GM18861 (cell line): ENCODE measurements at regions not wholly inside any gene's neighbourhood (a gene's known extent, or its start where the extent isn't known, plus 50 kb on each side); places are given as distances from the start of the nearest gene placed in this dataset.

Source experiments
- ATAC-seq: cut with Tn5 transposase; IDR thresholded peaks from one replicate; pipeline ENCODE4 v1.9.1; 2021; ENCODE audit not compliant: unreplicated experiment

- ATAC-seq = no peak
Measured at GRCh38 chr1:5109633-5110032, 455.2 kb downstream of the AJAP1 start.

GRCh38 chr1:5108740-5109139 lies 454.3 kb downstream of the AJAP1 start:
- ATAC-seq = no peak

GRCh38 chr1:5105744-5106143 lies 451.3 kb downstream of the AJAP1 start:
- no peak for ATAC-seq

- no peak for ATAC-seq
Measured at GRCh38 chr1:5099558-5099957, 445.1 kb downstream of the AJAP1 start.

GRCh38 chr1:5098981-5099385 lies 444.6 kb downstream of the AJAP1 start:
- ATAC-seq = no peak

GRCh38 chr1:5093042-5093441 lies 438.6 kb downstream of the AJAP1 start:
- no peak for ATAC-seq

GRCh38 chr1:5084676-5085075 lies 430.3 kb downstream of the AJAP1 start:
- no peak for ATAC-seq

GRCh38 chr1:5067246-5067645 lies 412.8 kb downstream of the AJAP1 start:
- ATAC-seq = no peak

GRCh38 chr1:5053744-5054143 lies 399.3 kb downstream of the AJAP1 start:
- ATAC-seq = no peak

- ATAC-seq = no peak
Measured at GRCh38 chr1:5029136-5029535, 374.7 kb downstream of the AJAP1 start.

GRCh38 chr1:5012249-5012648 lies 357.8 kb downstream of the AJAP1 start:
- ATAC-seq = no peak

GRCh38 chr1:5010656-5011055 lies 356.2 kb downstream of the AJAP1 start:
- ATAC-seq = no peak

- ATAC-seq = no peak
Measured at GRCh38 chr1:5010236-5010635, 355.8 kb downstream of the AJAP1 start.

GRCh38 chr1:5009376-5010065 lies 355.1 kb downstream of the AJAP1 start:
- no peak for ATAC-seq

GRCh38 chr1:5005171-5005570 lies 350.8 kb downstream of the AJAP1 start:
- ATAC-seq = no peak

GRCh38 chr1:5002676-5003075 lies 348.3 kb downstream of the AJAP1 start:
- no peak for ATAC-seq

GRCh38 chr1:5001466-5001865 lies 347.1 kb downstream of the AJAP1 start:
- ATAC-seq = no peak

- ATAC-seq = no peak
Measured at GRCh38 chr1:4986306-4986705, 331.9 kb downstream of the AJAP1 start.

GRCh38 chr1:4984841-4985240 lies 330.4 kb downstream of the AJAP1 start:
- no peak for ATAC-seq

- ATAC-seq = no peak
Measured at GRCh38 chr1:4980211-4980610, 325.8 kb downstream of the AJAP1 start.

GRCh38 chr1:4978660-4979390 lies 324.4 kb downstream of the AJAP1 start:
- ATAC-seq = no peak

- ATAC-seq = no peak
Measured at GRCh38 chr1:4977701-4978100, 323.3 kb downstream of the AJAP1 start.
